SK-N-SH (cell line): ENCODE measurements at regions not wholly inside any gene's neighbourhood (a gene's known extent, or its start where the extent isn't known, plus 50 kb on each side); places are given as distances from the start of the nearest gene placed in this dataset.

Experiments used
- CTCF ChIA-PET: fragments of 300-600, 350-600 bp; formaldehyde crosslinking; extraction: SDS; loops from one replicate; lab custom pipeline; 2021; lab: Yijun Ruan, JAX
- POLR2A ChIA-PET: fragments of 350-600 bp; sonication (Branson Sonifier 250); formaldehyde crosslinking; extraction: SDS; loops from one replicate; lab custom pipeline; 2020; ENCODE audit warnings: antibody characterized with exemption, inconsistent platforms; lab: Yijun Ruan, JAX
- DNase-seq: peaks from one replicate; pipeline ENCODE4 v3.0.0; 2012
- H2AFZ ChIP-seq: fragments of 200-600 bp; sonication (generic); 2 replicates; pipeline ENCODE4 v1.8.1; 2016; ENCODE audit warnings: antibody characterized with exemption, mild to moderate bottlenecking, low read depth
- H3F3A ChIP-seq: fragments of 200-600 bp; sonication (generic); replicated peaks from 2 replicates; pipeline ENCODE3; 2016; ENCODE audit warnings: antibody characterized with exemption, mild to moderate bottlenecking; ENCODE audit not compliant: insufficient read depth
- H3K27ac ChIP-seq, 2 experiments: fragments of 200-500 bp in 1 of 2; fragments of 200-600 bp in 1 of 2; sonication (Bioruptor generic) in 1 of 2; sonication (generic), shearing (Covaris generic) in 1 of 2; 2 replicates each; pipeline versions ENCODE4 v1.5.1 to v1.6.1; 2014 to 2016; ENCODE audit warnings: low read depth in 2 of 2, inconsistent platforms in 1 of 2, low read length in 1 of 2, mild to moderate bottlenecking in 1 of 2, mixed read lengths in 1 of 2
- H3K27me3 ChIP-seq: fragments of 200-600 bp; sonication (generic), shearing (Covaris generic); 2 replicates; pipeline ENCODE4 v1.6.1; 2016; ENCODE audit warnings: mixed run types; ENCODE audit not compliant: insufficient read depth
- H3K36me3 ChIP-seq, 2 experiments: fragments of 200-500 bp in 1 of 2; fragments of 200-600 bp in 1 of 2; sonication (Bioruptor generic) in 1 of 2; sonication (generic) in 1 of 2; replicated peaks in 1 of 2; 2 replicates each; pipeline versions ENCODE3 to v1.5.1; 2014 to 2016; ENCODE audit warnings: low read length in 1 of 2, mild to moderate bottlenecking in 1 of 2; ENCODE audit not compliant: insufficient read depth in 2 of 2, control insufficient read depth in 1 of 2
- H3K4me1 ChIP-seq, 2 experiments: fragments of 200-500 bp in 1 of 2; fragments of 200-600 bp in 1 of 2; sonication (Bioruptor generic) in 1 of 2; sonication (generic), shearing (Covaris generic) in 1 of 2; 2 replicates each; pipeline versions ENCODE4 v1.5.1 to v1.6.1; 2014 to 2016; ENCODE audit warnings: low read depth in 1 of 2, low read length in 1 of 2, mixed run types in 1 of 2; ENCODE audit not compliant: insufficient read depth in 2 of 2, control insufficient read depth in 1 of 2
- H3K4me2 ChIP-seq: fragments of 200-600 bp; sonication (generic), shearing (Covaris generic); 2 replicates; pipeline ENCODE4 v1.6.1; 2017; ENCODE audit warnings: mixed run types
- H3K4me3 ChIP-seq, 2 experiments: fragments of 200-500 bp in 1 of 2; fragments of 200-600 bp in 1 of 2; sonication (Bioruptor generic) in 1 of 2; sonication (generic), shearing (Covaris generic) in 1 of 2; 2 replicates each; pipeline versions ENCODE4 v1.5.1 to v1.8.1; 2014 to 2016; ENCODE audit warnings: low read depth in 2 of 2, inconsistent platforms in 1 of 2, low read length in 1 of 2, mild to moderate bottlenecking in 1 of 2, mixed read lengths in 1 of 2, moderate library complexity in 1 of 2
- H3K79me2 ChIP-seq: fragments of 200-600 bp; sonication (generic); 2 replicates; pipeline ENCODE4 v1.8.1; 2017; ENCODE audit warnings: mild to moderate bottlenecking; ENCODE audit not compliant: insufficient read depth
- H3K9ac ChIP-seq: fragments of 200-600 bp; sonication (generic); 2 replicates; pipeline ENCODE4 v1.6.1; 2017; ENCODE audit warnings: mixed run types
- H3K9me2 ChIP-seq: fragments of 200-600 bp; sonication (generic); 2 replicates; pipeline ENCODE4 v1.6.1; 2017; ENCODE audit warnings: mixed run types
- H3K9me3 ChIP-seq: fragments of 200-600 bp; sonication (generic); 2 replicates; pipeline ENCODE4 v1.6.1; 2017; ENCODE audit warnings: mixed run types, mild to moderate bottlenecking, moderate library complexity
- H4K20me1 ChIP-seq: fragments of 200-600 bp; sonication (generic); 2 replicates; pipeline ENCODE4 v1.6.1; 2017; ENCODE audit warnings: mild to moderate bottlenecking, mixed run types; ENCODE audit not compliant: insufficient read depth
- CHD2 ChIP-seq: fragments of 150-350 bp; IDR thresholded peaks from 2 replicates; pipeline ENCODE4 v1.6.1; 2018; ENCODE audit warnings: low read length; ENCODE audit not compliant: partially characterized antibody
- ELF1 ChIP-seq: IDR thresholded peaks from 2 replicates; pipeline ENCODE4 v1.4.0; 2012
- EP300 ChIP-seq, 2 experiments: IDR thresholded peaks; 2 replicates each; pipeline versions ENCODE4 v1.4.0 to v1.6.1; 2012; ENCODE audit warnings: borderline replicate concordance in 1 of 2, low read depth in 1 of 2, low read length in 1 of 2
- EZH2phosphoT487 ChIP-seq: fragments of 200-600 bp; sonication (generic); IDR thresholded peaks from 2 replicates; pipeline ENCODE4 v1.6.1; 2017; ENCODE audit warnings: low read depth, mixed run types, mild to moderate bottlenecking, antibody characterized with exemption, moderate library complexity, borderline replicate concordance
- FOXM1 ChIP-seq: IDR thresholded peaks from 2 replicates; pipeline ENCODE4 v1.4.0; 2012; ENCODE audit warnings: low read depth, mild to moderate bottlenecking
- GABPA ChIP-seq: IDR thresholded peaks from 2 replicates; pipeline ENCODE4 v1.4.0; 2012; ENCODE audit warnings: low read depth, mild to moderate bottlenecking
- GATA2 ChIP-seq: sonication (generic); formaldehyde crosslinking; IDR thresholded peaks from 2 replicates; pipeline ENCODE4 v1.5.0; 2020; ENCODE audit warnings: mild to moderate bottlenecking, missing genetic modification reagents
- JUND ChIP-seq: IDR thresholded peaks from 2 replicates; pipeline ENCODE4 v1.4.0; 2012
- MEF2A ChIP-seq: IDR thresholded peaks from 2 replicates; pipeline ENCODE4 v1.4.0; 2012; ENCODE audit warnings: low read depth, borderline replicate concordance
- MXI1 ChIP-seq: IDR thresholded peaks from 2 replicates; pipeline ENCODE4 v1.6.1; 2012; ENCODE audit warnings: mild to moderate bottlenecking, low read depth, low read length, improper control_type of control experiment
- NFIC ChIP-seq: IDR thresholded peaks from 2 replicates; pipeline ENCODE4 v1.4.0; 2012; ENCODE audit warnings: borderline replicate concordance
- NRF1 ChIP-seq: IDR thresholded peaks from 2 replicates; pipeline ENCODE4 v1.6.1; 2012; ENCODE audit warnings: low read depth, mild to moderate bottlenecking, low read length
- SMC3 ChIP-seq: IDR thresholded peaks from 2 replicates; pipeline ENCODE4 v1.6.1; 2012; ENCODE audit warnings: low read depth, low read length, improper control_type of control experiment
- TAF1 ChIP-seq: IDR thresholded peaks from 2 replicates; pipeline ENCODE4 v1.6.1; 2012; ENCODE audit warnings: low read depth, mild to moderate bottlenecking, low read length, moderate library complexity, borderline replicate concordance
- TCF12 ChIP-seq: IDR thresholded peaks from 2 replicates; pipeline ENCODE4 v1.4.0; 2012
- TEAD4 ChIP-seq: IDR thresholded peaks from 2 replicates; pipeline ENCODE4 v1.4.0; 2012; ENCODE audit warnings: mild to moderate bottlenecking, borderline replicate concordance; ENCODE audit not compliant: insufficient read depth
- YY1 ChIP-seq: IDR thresholded peaks from 2 replicates; pipeline ENCODE4 v1.4.0; 2012; ENCODE audit warnings: low read depth, mild to moderate bottlenecking
- WGBS: methylation state at CpG from one replicate; pipeline ENCODE4 v1.1.6; 2017; ENCODE audit warnings: low lambda C conversion rate; 5-methylcytosine and 5-hydroxymethylcytosine counted together
- TF ChIP-seq, protein P1 (sequence below): IDR thresholded peaks from 2 replicates; pipeline ENCODE4 v1.4.0; 2012; ENCODE audit warnings: low read depth, borderline replicate concordance
- TF ChIP-seq, protein P2 (sequence below): fragments of 200-600 bp; sonication (generic); IDR thresholded peaks from 2 replicates; pipeline ENCODE4 v1.6.1; 2017; ENCODE audit warnings: antibody characterized with exemption, mild to moderate bottlenecking, moderate library complexity
- TF ChIP-seq, protein P3 (sequence below): IDR thresholded peaks from 2 replicates; pipeline ENCODE4 v1.4.0; 2012; ENCODE audit warnings: low read depth, borderline replicate concordance
- TF ChIP-seq, protein P4 (sequence below): fragments of 150-350 bp; IDR thresholded peaks from 2 replicates; pipeline ENCODE4 v1.6.1; 2017; ENCODE audit warnings: antibody characterized with exemption, low read length, low read depth, borderline replicate concordance

DNA sequence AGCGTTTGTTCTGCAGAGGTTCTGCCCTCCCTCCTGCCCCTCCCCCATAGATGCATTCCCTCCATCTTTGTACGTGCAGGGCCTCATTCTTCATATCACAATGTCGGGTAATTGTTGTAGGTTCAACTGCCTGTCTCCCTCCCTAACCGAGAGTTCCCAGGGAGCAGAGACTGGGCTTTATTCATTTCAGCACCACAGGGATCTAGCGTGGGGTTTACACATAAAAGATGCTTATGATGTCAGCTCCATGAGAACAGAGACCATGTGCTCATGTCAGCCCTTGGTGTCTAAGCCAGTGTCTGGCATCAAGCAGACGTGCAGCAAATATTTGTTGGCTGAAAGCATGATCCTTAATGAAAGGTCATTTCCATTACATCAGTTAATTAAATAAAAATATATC, 298.9 kb upstream of the TRIB2 start (continued):
- TF ChIP-seq TAF1 (no peak), FOXM1 (no peak), GATA2 (CRISPR knock-in tag) (no peak), TEAD4 (no peak), NFIC (no peak), GABPA (no peak)
- TF ChIP-seq, protein P1, sequence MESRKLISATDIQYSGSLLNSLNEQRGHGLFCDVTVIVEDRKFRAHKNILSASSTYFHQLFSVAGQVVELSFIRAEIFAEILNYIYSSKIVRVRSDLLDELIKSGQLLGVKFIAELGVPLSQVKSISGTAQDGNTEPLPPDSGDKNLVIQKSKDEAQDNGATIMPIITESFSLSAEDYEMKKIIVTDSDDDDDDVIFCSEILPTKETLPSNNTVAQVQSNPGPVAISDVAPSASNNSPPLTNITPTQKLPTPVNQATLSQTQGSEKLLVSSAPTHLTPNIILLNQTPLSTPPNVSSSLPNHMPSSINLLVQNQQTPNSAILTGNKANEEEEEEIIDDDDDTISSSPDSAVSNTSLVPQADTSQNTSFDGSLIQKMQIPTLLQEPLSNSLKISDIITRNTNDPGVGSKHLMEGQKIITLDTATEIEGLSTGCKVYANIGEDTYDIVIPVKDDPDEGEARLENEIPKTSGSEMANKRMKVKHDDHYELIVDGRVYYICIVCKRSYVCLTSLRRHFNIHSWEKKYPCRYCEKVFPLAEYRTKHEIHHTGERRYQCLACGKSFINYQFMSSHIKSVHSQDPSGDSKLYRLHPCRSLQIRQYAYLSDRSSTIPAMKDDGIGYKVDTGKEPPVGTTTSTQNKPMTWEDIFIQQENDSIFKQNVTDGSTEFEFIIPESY, result no peak
- TF ChIP-seq, protein P2, sequence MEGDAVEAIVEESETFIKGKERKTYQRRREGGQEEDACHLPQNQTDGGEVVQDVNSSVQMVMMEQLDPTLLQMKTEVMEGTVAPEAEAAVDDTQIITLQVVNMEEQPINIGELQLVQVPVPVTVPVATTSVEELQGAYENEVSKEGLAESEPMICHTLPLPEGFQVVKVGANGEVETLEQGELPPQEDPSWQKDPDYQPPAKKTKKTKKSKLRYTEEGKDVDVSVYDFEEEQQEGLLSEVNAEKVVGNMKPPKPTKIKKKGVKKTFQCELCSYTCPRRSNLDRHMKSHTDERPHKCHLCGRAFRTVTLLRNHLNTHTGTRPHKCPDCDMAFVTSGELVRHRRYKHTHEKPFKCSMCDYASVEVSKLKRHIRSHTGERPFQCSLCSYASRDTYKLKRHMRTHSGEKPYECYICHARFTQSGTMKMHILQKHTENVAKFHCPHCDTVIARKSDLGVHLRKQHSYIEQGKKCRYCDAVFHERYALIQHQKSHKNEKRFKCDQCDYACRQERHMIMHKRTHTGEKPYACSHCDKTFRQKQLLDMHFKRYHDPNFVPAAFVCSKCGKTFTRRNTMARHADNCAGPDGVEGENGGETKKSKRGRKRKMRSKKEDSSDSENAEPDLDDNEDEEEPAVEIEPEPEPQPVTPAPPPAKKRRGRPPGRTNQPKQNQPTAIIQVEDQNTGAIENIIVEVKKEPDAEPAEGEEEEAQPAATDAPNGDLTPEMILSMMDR, result no peak
- TF ChIP-seq, all 33 proteins: peak for 0

DNA sequence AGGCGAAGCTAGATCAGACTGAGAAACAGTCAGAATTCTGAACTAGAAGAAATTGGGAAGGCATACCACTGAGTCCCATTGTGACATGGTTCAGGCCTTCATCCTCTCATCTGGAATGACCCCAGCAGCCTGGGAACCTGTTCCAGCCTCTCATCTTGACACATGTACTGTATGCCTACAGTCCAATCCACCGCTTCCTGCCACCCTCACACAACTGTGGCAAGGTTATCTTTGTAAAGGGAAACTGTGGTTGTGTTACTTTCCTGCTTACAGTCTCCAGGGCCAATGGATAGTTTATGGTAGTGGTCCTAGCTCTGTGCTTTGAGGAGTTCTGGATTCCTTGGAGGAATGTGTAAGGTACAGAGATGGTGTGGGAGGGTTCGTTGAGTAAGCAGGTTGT, 296.9 kb upstream of the TRIB2 start:
- no peaks in the 10 kb centered on the region for H3K9me2 ChIP-seq
- ChIA-PET CTCF (interaction anchor here (0.7 to 1.9 kb wide), 3 partner anchors 10 to 296 kb away, joined by 3 to 8 read pairs (median 3); partner anchors contain the start of gene TRIB2), POLR2A (interaction anchor here (0.6 kb wide), 2 partner anchors 243 to 499 kb away, joined by 3 read pairs; no protein-coding TSS in a partner anchor)
- H3K9ac ChIP-seq, result no peak overlapping the region
- H3K27me3 ChIP-seq, result no peaks in the 10 kb centered on the region
- H3K27ac ChIP-seq, result no peak overlapping the region
- no peaks in the 10 kb centered on the region for H3K79me2 ChIP-seq
- peaks cover 0 to 2% of the 10 kb centered on the region in 2 experiments; a peak in 1 of 4 replicates for H3K4me1 ChIP-seq
- WGBS, result 86% methylated on average over 3 of the region's 3 CpGs
- no peaks in the 10 kb centered on the region for H3F3A ChIP-seq
- H3K36me3 ChIP-seq, result no peaks in the 10 kb centered on the region
- TF ChIP-seq YY1 (no peak), TCF12 (no peak), GATA2 (CRISPR knock-in tag) (no peak), MEF2A (no peak), NRF1 (no peak), SMC3 (no peak), TEAD4 (no peak), EP300 (IDR thresholded peaks at IDR 0.05; ENCODE audit: borderline replicate concordance in 1 of 2, low read depth in 1 of 2, low read length in 1 of 2) (no peak), ELF1 (no peak), EZH2phosphoT487 (no peak), MXI1 (no peak), CHD2 (no peak), JUND (no peak), FOXM1 (no peak)
- TF ChIP-seq, protein P3, sequence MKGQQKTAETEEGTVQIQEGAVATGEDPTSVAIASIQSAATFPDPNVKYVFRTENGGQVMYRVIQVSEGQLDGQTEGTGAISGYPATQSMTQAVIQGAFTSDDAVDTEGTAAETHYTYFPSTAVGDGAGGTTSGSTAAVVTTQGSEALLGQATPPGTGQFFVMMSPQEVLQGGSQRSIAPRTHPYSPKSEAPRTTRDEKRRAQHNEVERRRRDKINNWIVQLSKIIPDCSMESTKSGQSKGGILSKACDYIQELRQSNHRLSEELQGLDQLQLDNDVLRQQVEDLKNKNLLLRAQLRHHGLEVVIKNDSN, result no peak
- TF ChIP-seq, protein P4, sequence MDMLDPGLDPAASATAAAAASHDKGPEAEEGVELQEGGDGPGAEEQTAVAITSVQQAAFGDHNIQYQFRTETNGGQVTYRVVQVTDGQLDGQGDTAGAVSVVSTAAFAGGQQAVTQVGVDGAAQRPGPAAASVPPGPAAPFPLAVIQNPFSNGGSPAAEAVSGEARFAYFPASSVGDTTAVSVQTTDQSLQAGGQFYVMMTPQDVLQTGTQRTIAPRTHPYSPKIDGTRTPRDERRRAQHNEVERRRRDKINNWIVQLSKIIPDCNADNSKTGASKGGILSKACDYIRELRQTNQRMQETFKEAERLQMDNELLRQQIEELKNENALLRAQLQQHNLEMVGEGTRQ, result no peak
- TF ChIP-seq, protein P2, result no peak
- no peak overlapping the region for H3K4me3 ChIP-seq
- H3K9me3 ChIP-seq, result no peaks in the 10 kb centered on the region
- no peak for DNase-seq
- no peak overlapping the region for H2AFZ ChIP-seq
- no peak overlapping the region for H3K4me2 ChIP-seq
- H4K20me1 ChIP-seq, result no peaks in the 10 kb centered on the region
